IMR-90 (cell line): ENCODE measurements at regions not wholly inside any gene's neighbourhood (a gene's known extent, or its start where the extent isn't known, plus 50 kb on each side); places are given as distances from the start of the nearest gene placed in this dataset.

Source experiments
- ATAC-seq: fragments of 200-7000 bp; cut with Tn5 transposase; 2 replicates; pipeline ENCODE4 v1.9.1; 2020; ENCODE audit warnings: low read depth, mild to moderate bottlenecking, moderate library complexity
- BruUV-seq: library from RNA; stranded (reverse); fragments of 400-500 nt; replicated peaks from 2 replicates; lab custom pipeline; 2021; lab: Mats Ljungman, UMichigan
- CTCF ChIA-PET: fragments of 300-600 bp; formaldehyde crosslinking; extraction: SDS; loops from one replicate; lab custom pipeline; 2021; ENCODE audit warnings: antibody characterized with exemption; lab: Yijun Ruan, JAX
- POLR2A ChIA-PET: fragments of 300-600 bp; sonication (Branson Sonifier 250); formaldehyde crosslinking; loops from one replicate; lab custom pipeline; 2022; ENCODE audit warnings: antibody characterized with exemption; ENCODE audit not compliant: unreplicated experiment; lab: Charles Lee
- DNase-seq: peaks from one replicate; pipeline ENCODE4 v3.0.0; 2013
- H2AFZ ChIP-seq: replicated peaks from 2 replicates; pipeline ENCODE3; 2013; ENCODE audit warnings: low read length, mild to moderate bottlenecking; ENCODE audit not compliant: poor library complexity
- H2AK5ac ChIP-seq: 2 replicates; pipeline ENCODE4 v1.6.1; 2013; ENCODE audit warnings: low read depth, low read length, inconsistent platforms
- H2AK9ac ChIP-seq: replicated peaks from 2 replicates; pipeline ENCODE3; 2013; ENCODE audit warnings: mild to moderate bottlenecking, low read depth, low read length, moderate library complexity; ENCODE audit not compliant: poor library complexity
- H2BK120ac ChIP-seq: 2 replicates; pipeline ENCODE4 v1.6.1; 2013; ENCODE audit warnings: low read depth, low read length, inconsistent platforms
- H2BK15ac ChIP-seq: 3 replicates; pipeline ENCODE4 v1.6.1; 2013; ENCODE audit warnings: low read depth, low read length, inconsistent platforms
- H2BK20ac ChIP-seq: 2 replicates; pipeline ENCODE4 v1.6.1; 2013; ENCODE audit warnings: low read depth, mild to moderate bottlenecking, inconsistent platforms, low read length, moderate library complexity
- H2BK5ac ChIP-seq: 2 replicates; pipeline ENCODE4 v1.6.1; 2013; ENCODE audit warnings: mild to moderate bottlenecking, low read depth, low read length, inconsistent platforms; ENCODE audit not compliant: poor library complexity, severe bottlenecking
- H3K14ac ChIP-seq: replicated peaks from 2 replicates; pipeline ENCODE4 v1.6.1; 2013; ENCODE audit warnings: low read depth, low read length, inconsistent platforms
- H3K18ac ChIP-seq: 2 replicates; pipeline ENCODE4 v1.6.1; 2013; ENCODE audit warnings: low read depth, low read length, control low read depth
- H3K23ac ChIP-seq: 2 replicates; pipeline ENCODE4 v1.6.1; 2013; ENCODE audit warnings: low read depth, low read length, inconsistent platforms
- H3K27ac ChIP-seq: 2 replicates; pipeline ENCODE4 v1.5.1; 2013; ENCODE audit warnings: mild to moderate bottlenecking, control low read depth, low read length; ENCODE audit not compliant: insufficient read depth
- H3K27me3 ChIP-seq: 2 replicates; pipeline ENCODE4 v1.6.1; 2013; ENCODE audit warnings: low read length; ENCODE audit not compliant: control insufficient read depth, insufficient read depth
- H3K36me3 ChIP-seq: 2 replicates; pipeline ENCODE4 v1.6.1; 2013; ENCODE audit warnings: low read length, mixed read lengths; ENCODE audit not compliant: control insufficient read depth, insufficient read depth
- H3K4ac ChIP-seq: 2 replicates; pipeline ENCODE4 v1.6.1; 2013; ENCODE audit warnings: low read depth, low read length, inconsistent platforms
- H3K4me1 ChIP-seq: 2 replicates; pipeline ENCODE4 v1.6.1; 2013; ENCODE audit warnings: low read length, mixed read lengths; ENCODE audit not compliant: control insufficient read depth, insufficient read depth
- H3K4me2 ChIP-seq: 2 replicates; pipeline ENCODE4 v1.6.1; 2013; ENCODE audit warnings: low read depth, mild to moderate bottlenecking, control low read depth, low read length, moderate library complexity
- H3K4me3 ChIP-seq: 2 replicates; pipeline ENCODE4 v1.5.1; 2013; ENCODE audit warnings: low read depth, mild to moderate bottlenecking, control low read depth, low read length, moderate library complexity; ENCODE audit not compliant: insufficient read depth
- H3K56ac ChIP-seq: 2 replicates; pipeline ENCODE4 v1.6.1; 2013; ENCODE audit warnings: low read length, inconsistent platforms; ENCODE audit not compliant: insufficient read depth; ENCODE audit errors: extremely low read depth
- H3K79me1 ChIP-seq, 2 experiments: 2 replicates each; pipeline ENCODE4 v1.6.1; 2013; ENCODE audit warnings: low read length in 2 of 2, inconsistent platforms in 1 of 2, low read depth in 1 of 2
- H3K9ac ChIP-seq: 2 replicates; pipeline ENCODE4 v1.6.1; 2013; ENCODE audit warnings: low read depth, low read length, control low read depth
- H3K9me1 ChIP-seq: 2 replicates; pipeline ENCODE4 v1.6.1; 2013; ENCODE audit warnings: low read length, inconsistent platforms; ENCODE audit not compliant: insufficient read depth
- H3K9me3 ChIP-seq: 2 replicates; pipeline ENCODE4 v1.6.1; 2013; ENCODE audit warnings: low read length; ENCODE audit not compliant: control insufficient read depth, insufficient read depth
- H4K20me1 ChIP-seq: 2 replicates; pipeline ENCODE4 v1.6.1; 2013; ENCODE audit warnings: low read length, inconsistent platforms; ENCODE audit not compliant: insufficient read depth
- H4K5ac ChIP-seq: 2 replicates; pipeline ENCODE4 v1.6.1; 2013; ENCODE audit warnings: mild to moderate bottlenecking, low read depth, low read length, control low read depth
- H4K8ac ChIP-seq, 2 experiments: 2 replicates each; pipeline ENCODE4 v1.6.1; 2013; ENCODE audit warnings: low read depth in 2 of 2, low read length in 2 of 2, control low read depth in 1 of 2, inconsistent platforms in 1 of 2
- H4K91ac ChIP-seq: 2 replicates; pipeline ENCODE4 v1.6.1; 2013; ENCODE audit warnings: low read depth, low read length, inconsistent platforms; ENCODE audit not compliant: insufficient read depth
- BHLHE40 ChIP-seq: fragments of 150-350 bp; IDR thresholded peaks from 2 replicates; pipeline ENCODE4 v1.6.1; 2016; ENCODE audit warnings: mild to moderate bottlenecking, low read depth, low read length
- CEBPB ChIP-seq: IDR thresholded peaks from 2 replicates; pipeline ENCODE4 v1.6.1; 2012; ENCODE audit warnings: low read depth, low read length, improper control_type of control experiment
- CHD1 ChIP-seq: IDR thresholded peaks from 2 replicates; pipeline ENCODE4 v1.6.1; 2012; ENCODE audit warnings: low read depth, low read length, improper control_type of control experiment
- MAFK ChIP-seq: IDR thresholded peaks from 2 replicates; pipeline ENCODE4 v1.6.1; 2012; ENCODE audit warnings: low read depth, low read length, improper control_type of control experiment
- MAZ ChIP-seq: IDR thresholded peaks from 2 replicates; pipeline ENCODE4 v1.6.1; 2012; ENCODE audit warnings: low read depth, mild to moderate bottlenecking, low read length, improper control_type of control experiment, moderate library complexity, borderline replicate concordance
- MXI1 ChIP-seq: IDR thresholded peaks from 2 replicates; pipeline ENCODE4 v1.6.1; 2012; ENCODE audit warnings: low read depth, mild to moderate bottlenecking, low read length, moderate library complexity, borderline replicate concordance
- NFE2L2 ChIP-seq: fragments of 150-350 bp; IDR thresholded peaks from 2 replicates; pipeline ENCODE4 v1.6.1; 2016; ENCODE audit warnings: low read depth, mild to moderate bottlenecking, low read length
- POLR2A ChIP-seq: IDR thresholded peaks from 2 replicates; pipeline ENCODE4 v1.6.1; 2012; ENCODE audit warnings: mild to moderate bottlenecking, low read depth, low read length
- RCOR1 ChIP-seq: IDR thresholded peaks from 2 replicates; pipeline ENCODE4 v1.6.1; 2012; ENCODE audit warnings: mild to moderate bottlenecking, low read length, improper control_type of control experiment; ENCODE audit not compliant: insufficient replicate concordance
- RFX5 ChIP-seq: IDR thresholded peaks from 2 replicates; pipeline ENCODE4 v1.8.0; 2012; ENCODE audit warnings: low read depth, mild to moderate bottlenecking, low read length, moderate library complexity
- SMC3 ChIP-seq: fragments of 150-350 bp; IDR thresholded peaks from 2 replicates; pipeline ENCODE4 v1.6.1; 2016; ENCODE audit warnings: low read depth, mild to moderate bottlenecking, antibody characterized with exemption, low read length, moderate library complexity
- WGBS, 2 experiments: methylation state at CpG; one replicate each; pipeline versions ENCODE4 v1.1.5 to v1.1.7; 2013; ENCODE audit warnings: missing lambda C conversion rate in 2 of 2; ENCODE audit not compliant: insufficient read length in 1 of 2; ENCODE audit errors: extremely low coverage in 2 of 2; 5-methylcytosine and 5-hydroxymethylcytosine counted together
- dilution Hi-C: fragments of 300-500 bp; cut with HindIII; formaldehyde crosslinking; loops from one replicate; pipeline ENCODE4 v1.14.3; 2018; ENCODE audit warnings: low sequenced_read_pairs; ENCODE audit not compliant: unreplicated experiment
- in situ Hi-C: fragments of 300-500 bp; cut with MboI; formaldehyde crosslinking; loops from 3 replicates; pipeline ENCODE4 v1.14.3; 2019; ENCODE audit warnings: low sequenced_read_pairs, inconsistent platforms, mixed read lengths
- intact Hi-C: fragments of 100-400 bp; cut with micrococcal nuclease; formaldehyde crosslinking; loops from 2 replicates; pipeline ENCODE4 v1.10.0; 2022
- TF ChIP-seq, protein P1 (sequence below): fragments of 150-350 bp; IDR thresholded peaks from 2 replicates; pipeline ENCODE4 v1.6.1; 2017; ENCODE audit warnings: mild to moderate bottlenecking, antibody characterized with exemption, low read length, low read depth
- TF ChIP-seq, protein P2 (sequence below): fragments of 150-350 bp; IDR thresholded peaks from 2 replicates; pipeline ENCODE4 v1.6.1; 2016; ENCODE audit warnings: low read depth, mild to moderate bottlenecking, low read length, moderate library complexity, borderline replicate concordance

DNA sequence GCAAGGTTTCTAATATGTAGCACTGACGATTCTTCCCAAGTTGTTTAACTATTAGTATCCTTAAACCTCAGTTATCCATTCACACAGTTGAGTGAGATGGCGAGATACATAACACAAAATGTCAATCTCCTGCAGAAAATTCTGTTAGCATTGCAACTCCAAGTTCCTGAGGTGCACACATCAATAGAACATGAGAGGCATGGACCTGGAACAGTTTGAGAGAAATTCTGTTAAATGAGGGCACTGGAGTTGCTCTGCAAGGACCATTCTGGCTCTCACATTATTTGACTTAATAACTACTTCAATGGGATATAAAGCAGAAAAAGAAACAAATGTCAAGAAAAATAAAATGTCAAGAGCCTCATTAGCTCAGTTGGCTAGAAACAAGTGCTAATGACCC is 301.2 kb upstream of the DIAPH2 start:
- Histone ChIP-seq H3K79me1 (no peaks in the 10 kb centered on the region), H4K91ac (no peak overlapping the region), H3K4me1 (peaks cover 2% of the 10 kb centered on the region; the same call in 1 of the 2 replicates), H4K20me1 (no peaks in the 10 kb centered on the region), H3K56ac (no peak overlapping the region), H2AFZ (no peak overlapping the region), H3K4me2 (no peak overlapping the region), H2AK5ac (no peak overlapping the region), H4K8ac (no peak overlapping the region), H3K9me1 (no peaks in the 10 kb centered on the region), H3K9ac (no peak overlapping the region), H3K23ac (no peak overlapping the region), H2BK15ac (no peak overlapping the region), H2BK20ac (no peak overlapping the region), H3K4ac (no peak overlapping the region), H3K14ac (no peak overlapping the region), H2BK120ac (no peak overlapping the region), H3K18ac (no peak overlapping the region), H3K36me3 (no peaks in the 10 kb centered on the region), H3K9me3 (no peaks in the 10 kb centered on the region), H3K27ac (no peak overlapping the region), H2BK5ac (no peak overlapping the region), H3K4me3 (no peak overlapping the region), H3K27me3 (no peaks in the 10 kb centered on the region), H2AK9ac (no peak overlapping the region), H4K5ac (no peak overlapping the region)
- TF ChIP-seq MAFK (no peak), MXI1 (no peak), MAZ (no peak), RCOR1 (no peak), RFX5 (no peak), POLR2A (no peak), SMC3 (no peak), BHLHE40 (no peak), CEBPB (no peak), NFE2L2 (no peak), CHD1 (no peak)
- TF ChIP-seq, protein P1, sequence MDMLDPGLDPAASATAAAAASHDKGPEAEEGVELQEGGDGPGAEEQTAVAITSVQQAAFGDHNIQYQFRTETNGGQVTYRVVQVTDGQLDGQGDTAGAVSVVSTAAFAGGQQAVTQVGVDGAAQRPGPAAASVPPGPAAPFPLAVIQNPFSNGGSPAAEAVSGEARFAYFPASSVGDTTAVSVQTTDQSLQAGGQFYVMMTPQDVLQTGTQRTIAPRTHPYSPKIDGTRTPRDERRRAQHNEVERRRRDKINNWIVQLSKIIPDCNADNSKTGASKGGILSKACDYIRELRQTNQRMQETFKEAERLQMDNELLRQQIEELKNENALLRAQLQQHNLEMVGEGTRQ: no peak
- TF ChIP-seq, protein P2, sequence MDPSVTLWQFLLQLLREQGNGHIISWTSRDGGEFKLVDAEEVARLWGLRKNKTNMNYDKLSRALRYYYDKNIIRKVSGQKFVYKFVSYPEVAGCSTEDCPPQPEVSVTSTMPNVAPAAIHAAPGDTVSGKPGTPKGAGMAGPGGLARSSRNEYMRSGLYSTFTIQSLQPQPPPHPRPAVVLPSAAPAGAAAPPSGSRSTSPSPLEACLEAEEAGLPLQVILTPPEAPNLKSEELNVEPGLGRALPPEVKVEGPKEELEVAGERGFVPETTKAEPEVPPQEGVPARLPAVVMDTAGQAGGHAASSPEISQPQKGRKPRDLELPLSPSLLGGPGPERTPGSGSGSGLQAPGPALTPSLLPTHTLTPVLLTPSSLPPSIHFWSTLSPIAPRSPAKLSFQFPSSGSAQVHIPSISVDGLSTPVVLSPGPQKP: no peak
- POLR2A ChIA-PET: no interaction called here
- CTCF ChIA-PET: no interaction called here
- BruUV-seq: no TSS peak
- DNase-seq (no peak), ATAC-seq (no peak)
- intact Hi-C loops (no loop called here), dilution Hi-C loops (no loop called here), in situ Hi-C loops (no loop called here)
- no CpG with 5 or more reads among the region's 2 CpGs for WGBS, 2 experiments
